ENCODE measurements at regions not wholly inside any gene's neighbourhood (a gene's known extent, or its start where the extent isn't known, plus 50 kb on each side); places are given as distances from the start of the nearest gene placed in this dataset.
"Not testable (repeated sequence)": the region's sequence is repeated elsewhere in the genome, so short reads cannot be mapped to it uniquely, and the experiment has no call there.

GRCh38 chr15:22263738-22264137 lies 183.4 kb downstream of the OR4M2 start:
- DNase-seq: no peak

GRCh38 chr15:22264272-22264671 lies 183.9 kb downstream of the OR4M2 start:
- DNase-seq: not testable (repeated sequence)

GRCh38 chr15:22265056-22265945 lies 185.0 kb downstream of the OR4M2 start:
- DNase-seq: no peak

- no peak for DNase-seq
These were observed 185.6 kb downstream of the OR4M2 start for GRCh38 chr15:22265970-22266369.

- no peak for DNase-seq
These were observed 187.4 kb downstream of the OR4M2 start for GRCh38 chr15:22267761-22268160.

GRCh38 chr15:22268201-22268600 lies 187.9 kb downstream of the OR4M2 start:
- not testable (repeated sequence) for DNase-seq

GRCh38 chr15:22268654-22269053 lies 188.3 kb downstream of the OR4M2 start:
- not testable (repeated sequence) for DNase-seq

- not testable (repeated sequence) for DNase-seq
These were observed 186.2 kb upstream of the GOLGA6L22 start for GRCh38 chr15:22272286-22273160.

- DNase-seq: not testable (repeated sequence)
These were observed 185.5 kb upstream of the GOLGA6L22 start for GRCh38 chr15:22273185-22273584.

- not testable (repeated sequence) for DNase-seq
These were observed 184.3 kb upstream of the GOLGA6L22 start for GRCh38 chr15:22274376-22274775.

- DNase-seq: not testable (repeated sequence)
These were observed 177.9 kb upstream of the GOLGA6L22 start for GRCh38 chr15:22280770-22281169.

- DNase-seq: not testable (repeated sequence)
These were observed 175.7 kb upstream of the GOLGA6L22 start for GRCh38 chr15:22282794-22283533.

GRCh38 chr15:22284795-22285420 lies 173.8 kb upstream of the GOLGA6L22 start:
- not testable (repeated sequence) for DNase-seq

GRCh38 chr15:22291054-22291453 lies 167.6 kb upstream of the GOLGA6L22 start:
- not testable (repeated sequence) for DNase-seq

GRCh38 chr15:22303112-22303511 lies 155.6 kb upstream of the GOLGA6L22 start:
- DNase-seq: not testable (repeated sequence)
